Endometrial microvascular endothelial cells (primary cell): ENCODE measurements at regions not wholly inside any gene's neighbourhood (a gene's known extent, or its start where the extent isn't known, plus 50 kb on each side); places are given as distances from the start of the nearest gene placed in this dataset.

Experiments used
- in situ Hi-C: cut with HindIII; loops from 2 replicates; pipeline ENCODE4 v1.10.0; 2017; ENCODE audit warnings: low sequenced_read_pairs, low pct_unique_long_range_greater_than_20kb; ENCODE audit errors: inconsistent ontology term

GRCh38 chr4:157992948-157993839, 179.6 kb downstream of the GASK1B start:
- in situ Hi-C loops, result no loop called here

- in situ Hi-C loops, result no loop called here
Observed at GRCh38 chr4:157992038-157992705, 180.7 kb downstream of the GASK1B start.

- in situ Hi-C loops, result no loop called here
Observed at GRCh38 chr4:157988641-157989040, 184.2 kb downstream of the GASK1B start.

- in situ Hi-C loops, result no loop called here
Observed at GRCh38 chr4:157984285-157984911, 188.4 kb downstream of the GASK1B start.

- in situ Hi-C loops, result no loop called here
Observed at GRCh38 chr4:157983300-157983699, 189.5 kb downstream of the GASK1B start.

- in situ Hi-C loops, result no loop called here
Observed at GRCh38 chr4:157980158-157980557, 192.7 kb downstream of the GASK1B start.

- in situ Hi-C loops, result no loop called here
Observed at GRCh38 chr4:157978680-157979361, 194.0 kb downstream of the GASK1B start.

- in situ Hi-C loops, result no loop called here
Observed at GRCh38 chr4:157977086-157977485, 195.7 kb downstream of the GASK1B start.

- in situ Hi-C loops, result no loop called here
Observed at GRCh38 chr4:157973297-157973696, 199.5 kb downstream of the GASK1B start.

GRCh38 chr4:157964463-157964862, 208.4 kb downstream of the GASK1B start:
- in situ Hi-C loops, result no loop called here

- in situ Hi-C loops, result no loop called here
Observed at GRCh38 chr4:157961229-157961990, 211.4 kb downstream of the GASK1B start.

GRCh38 chr4:157957905-157958304, 214.9 kb downstream of the GASK1B start:
- in situ Hi-C loops, result no loop called here

- in situ Hi-C loops, result no loop called here
Observed at GRCh38 chr4:157942017-157942416, 230.8 kb downstream of the GASK1B start.

- in situ Hi-C loops, result no loop called here
Observed at GRCh38 chr4:157934151-157934550, 238.7 kb downstream of the GASK1B start.

- in situ Hi-C loops, result no loop called here
Observed at GRCh38 chr4:157932936-157933335, 239.9 kb downstream of the GASK1B start.

GRCh38 chr4:157929486-157929885, 243.3 kb downstream of the GASK1B start:
- in situ Hi-C loops, result no loop called here

- in situ Hi-C loops, result no loop called here
Observed at GRCh38 chr4:157918036-157918832, 254.6 kb downstream of the GASK1B start.

- in situ Hi-C loops, result no loop called here
Observed at GRCh38 chr4:157912212-157912611, 260.6 kb downstream of the GASK1B start.
